ENCODE measurements at regions not wholly inside any gene's neighbourhood (a gene's known extent, or its start where the extent isn't known, plus 50 kb on each side); places are given as distances from the start of the nearest gene placed in this dataset.

DNA sequence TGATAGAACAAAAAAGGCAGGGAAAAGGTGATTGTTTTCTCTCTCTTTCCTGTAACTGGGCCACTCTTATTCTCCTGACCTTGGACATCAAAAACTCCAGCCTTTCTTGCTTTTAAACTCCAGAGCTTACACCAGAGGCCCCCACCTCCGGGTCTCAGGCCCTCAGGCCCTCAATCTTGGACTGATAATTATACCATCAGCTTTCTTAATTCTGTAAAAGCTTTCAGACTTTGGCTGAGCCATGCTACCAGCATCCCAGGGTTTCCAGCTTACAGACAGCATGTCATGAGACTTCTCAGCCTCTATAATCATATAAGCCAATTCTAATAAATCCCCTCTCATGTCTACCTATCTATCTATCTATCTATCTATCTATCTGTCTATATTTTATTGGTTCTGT is 137.7 kb downstream of the SNX18 start:
- Histone ChIP-seq H3K4me2 (ENCODE audit: low read length) (no peak overlapping the region), H3K27ac (ENCODE audit: low read depth, low read length) (no peak overlapping the region), H3K4me3 (replicated peaks in 1 of 2; ENCODE audit: low read depth in 1 of 2, low read length in 2 of 2) (no peak overlapping the region), H4K20me1 (ENCODE audit: insufficient read depth) (no peaks in the 10 kb centered on the region), H2AFZ (ENCODE audit: low read depth, low read length, poor library complexity, severe bottlenecking) (no peak overlapping the region), H3K9me3 (ENCODE audit: control insufficient read depth in 1 of 2, insufficient read depth in 1 of 2, low read depth in 1 of 2, low read length in 2 of 2) (no peaks in the 10 kb centered on the region), H3K79me2 (ENCODE audit: insufficient read depth, low read length) (no peaks in the 10 kb centered on the region), H3K36me3 (ENCODE audit: control insufficient read depth in 1 of 2, insufficient read depth in 2 of 2, low read length in 2 of 2) (no peaks in the 10 kb centered on the region), H3K4me1 (ENCODE audit: control insufficient read depth in 1 of 2, insufficient read depth in 2 of 2, low read length in 2 of 2) (no peaks in the 10 kb centered on the region), H3K27me3 (ENCODE audit: insufficient read depth, low read length) (no peaks in the 10 kb centered on the region), H3K9me2 (ENCODE audit: insufficient read depth) (no peaks in the 10 kb centered on the region), H3K9ac (ENCODE audit: low read length) (no peak overlapping the region)
- no peak for DNase-seq (ENCODE audit: low read depth, low spot score)
- intact Hi-C loops (cut with micrococcal nuclease): no loop called here
- ATAC-seq: no peak
- TF ChIP-seq ZFX (IDR thresholded peaks at IDR 0.05) (no peak), EZH2 (IDR thresholded peaks at IDR 0.05) (no peak), EGR1 (IDR thresholded peaks at IDR 0.05; ENCODE audit: low read depth) (no peak), TCF7L2 (IDR thresholded peaks at IDR 0.05; ENCODE audit: borderline replicate concordance, extremely low read depth, insufficient read depth, insufficient read length) (no peak), CBX3 (IDR thresholded peaks at IDR 0.05; ENCODE audit: low read depth) (no peak), JUND (IDR thresholded peaks at IDR 0.05) (no peak), CEBPB (IDR thresholded peaks at IDR 0.05; ENCODE audit: low read depth) (no peak), POLR2A (IDR thresholded peaks at IDR 0.05; ENCODE audit: borderline replicate concordance, extremely low read depth, insufficient read depth, insufficient read length) (no peak), EZH2phosphoT487 (IDR thresholded peaks at IDR 0.05; ENCODE audit: borderline replicate concordance) (no peak), RAD21 (IDR thresholded peaks at IDR 0.05; ENCODE audit: low read depth) (no peak), POLR2AphosphoS5 (IDR thresholded peaks at IDR 0.05; ENCODE audit: low read depth, low read length) (no peak), FOSL1 (IDR thresholded peaks at IDR 0.05; ENCODE audit: low read depth) (no peak), SP1 (IDR thresholded peaks at IDR 0.05; ENCODE audit: low read depth) (no peak), YY1 (IDR thresholded peaks at IDR 0.05; ENCODE audit: extremely low read depth, insufficient replicate concordance, low read depth, low read length) (no peak), SIN3A (IDR thresholded peaks at IDR 0.05; ENCODE audit: low read depth) (no peak), ZNF274 (IDR thresholded peaks at IDR 0.05; ENCODE audit: low read depth, low read length) (no peak)
- TF ChIP-seq, protein P1, sequence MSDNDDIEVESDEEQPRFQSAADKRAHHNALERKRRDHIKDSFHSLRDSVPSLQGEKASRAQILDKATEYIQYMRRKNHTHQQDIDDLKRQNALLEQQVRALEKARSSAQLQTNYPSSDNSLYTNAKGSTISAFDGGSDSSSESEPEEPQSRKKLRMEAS (IDR thresholded peaks at IDR 0.05): no peak
- TF ChIP-seq, protein P2, sequence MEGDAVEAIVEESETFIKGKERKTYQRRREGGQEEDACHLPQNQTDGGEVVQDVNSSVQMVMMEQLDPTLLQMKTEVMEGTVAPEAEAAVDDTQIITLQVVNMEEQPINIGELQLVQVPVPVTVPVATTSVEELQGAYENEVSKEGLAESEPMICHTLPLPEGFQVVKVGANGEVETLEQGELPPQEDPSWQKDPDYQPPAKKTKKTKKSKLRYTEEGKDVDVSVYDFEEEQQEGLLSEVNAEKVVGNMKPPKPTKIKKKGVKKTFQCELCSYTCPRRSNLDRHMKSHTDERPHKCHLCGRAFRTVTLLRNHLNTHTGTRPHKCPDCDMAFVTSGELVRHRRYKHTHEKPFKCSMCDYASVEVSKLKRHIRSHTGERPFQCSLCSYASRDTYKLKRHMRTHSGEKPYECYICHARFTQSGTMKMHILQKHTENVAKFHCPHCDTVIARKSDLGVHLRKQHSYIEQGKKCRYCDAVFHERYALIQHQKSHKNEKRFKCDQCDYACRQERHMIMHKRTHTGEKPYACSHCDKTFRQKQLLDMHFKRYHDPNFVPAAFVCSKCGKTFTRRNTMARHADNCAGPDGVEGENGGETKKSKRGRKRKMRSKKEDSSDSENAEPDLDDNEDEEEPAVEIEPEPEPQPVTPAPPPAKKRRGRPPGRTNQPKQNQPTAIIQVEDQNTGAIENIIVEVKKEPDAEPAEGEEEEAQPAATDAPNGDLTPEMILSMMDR (IDR thresholded peaks at IDR 0.05 in 2 of 3, conservative IDR thresholded peaks at IDR 0.05 in 1 of 3; ENCODE audit: borderline replicate concordance in 1 of 3, insufficient read depth in 1 of 3, low read depth in 2 of 3, low read length in 2 of 3): no peak
- TF ChIP-seq, protein P3, sequence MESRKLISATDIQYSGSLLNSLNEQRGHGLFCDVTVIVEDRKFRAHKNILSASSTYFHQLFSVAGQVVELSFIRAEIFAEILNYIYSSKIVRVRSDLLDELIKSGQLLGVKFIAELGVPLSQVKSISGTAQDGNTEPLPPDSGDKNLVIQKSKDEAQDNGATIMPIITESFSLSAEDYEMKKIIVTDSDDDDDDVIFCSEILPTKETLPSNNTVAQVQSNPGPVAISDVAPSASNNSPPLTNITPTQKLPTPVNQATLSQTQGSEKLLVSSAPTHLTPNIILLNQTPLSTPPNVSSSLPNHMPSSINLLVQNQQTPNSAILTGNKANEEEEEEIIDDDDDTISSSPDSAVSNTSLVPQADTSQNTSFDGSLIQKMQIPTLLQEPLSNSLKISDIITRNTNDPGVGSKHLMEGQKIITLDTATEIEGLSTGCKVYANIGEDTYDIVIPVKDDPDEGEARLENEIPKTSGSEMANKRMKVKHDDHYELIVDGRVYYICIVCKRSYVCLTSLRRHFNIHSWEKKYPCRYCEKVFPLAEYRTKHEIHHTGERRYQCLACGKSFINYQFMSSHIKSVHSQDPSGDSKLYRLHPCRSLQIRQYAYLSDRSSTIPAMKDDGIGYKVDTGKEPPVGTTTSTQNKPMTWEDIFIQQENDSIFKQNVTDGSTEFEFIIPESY (IDR thresholded peaks at IDR 0.05; ENCODE audit: extremely low read depth, insufficient replicate concordance, low read length): no peak
- TF ChIP-seq, protein P4, sequence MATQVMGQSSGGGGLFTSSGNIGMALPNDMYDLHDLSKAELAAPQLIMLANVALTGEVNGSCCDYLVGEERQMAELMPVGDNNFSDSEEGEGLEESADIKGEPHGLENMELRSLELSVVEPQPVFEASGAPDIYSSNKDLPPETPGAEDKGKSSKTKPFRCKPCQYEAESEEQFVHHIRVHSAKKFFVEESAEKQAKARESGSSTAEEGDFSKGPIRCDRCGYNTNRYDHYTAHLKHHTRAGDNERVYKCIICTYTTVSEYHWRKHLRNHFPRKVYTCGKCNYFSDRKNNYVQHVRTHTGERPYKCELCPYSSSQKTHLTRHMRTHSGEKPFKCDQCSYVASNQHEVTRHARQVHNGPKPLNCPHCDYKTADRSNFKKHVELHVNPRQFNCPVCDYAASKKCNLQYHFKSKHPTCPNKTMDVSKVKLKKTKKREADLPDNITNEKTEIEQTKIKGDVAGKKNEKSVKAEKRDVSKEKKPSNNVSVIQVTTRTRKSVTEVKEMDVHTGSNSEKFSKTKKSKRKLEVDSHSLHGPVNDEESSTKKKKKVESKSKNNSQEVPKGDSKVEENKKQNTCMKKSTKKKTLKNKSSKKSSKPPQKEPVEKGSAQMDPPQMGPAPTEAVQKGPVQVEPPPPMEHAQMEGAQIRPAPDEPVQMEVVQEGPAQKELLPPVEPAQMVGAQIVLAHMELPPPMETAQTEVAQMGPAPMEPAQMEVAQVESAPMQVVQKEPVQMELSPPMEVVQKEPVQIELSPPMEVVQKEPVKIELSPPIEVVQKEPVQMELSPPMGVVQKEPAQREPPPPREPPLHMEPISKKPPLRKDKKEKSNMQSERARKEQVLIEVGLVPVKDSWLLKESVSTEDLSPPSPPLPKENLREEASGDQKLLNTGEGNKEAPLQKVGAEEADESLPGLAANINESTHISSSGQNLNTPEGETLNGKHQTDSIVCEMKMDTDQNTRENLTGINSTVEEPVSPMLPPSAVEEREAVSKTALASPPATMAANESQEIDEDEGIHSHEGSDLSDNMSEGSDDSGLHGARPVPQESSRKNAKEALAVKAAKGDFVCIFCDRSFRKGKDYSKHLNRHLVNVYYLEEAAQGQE (IDR thresholded peaks at IDR 0.05; ENCODE audit: low read depth): no peak
- POLR2A ChIA-PET: no interaction called here
- CTCF ChIA-PET: no interaction called here
- RAD21 ChIA-PET (ENCODE audit: low non-redundant PET in 1 of 2, low total read pairs in 2 of 2, uncharacterized antibody in 2 of 2, unreplicated experiment in 2 of 2): interaction anchor here in 1 of 2 experiments (0.5 kb wide), 1 partner anchor 240 kb away, joined by 3 read pairs; no protein-coding TSS in a partner anchor
- BruUV-seq (replicated peaks): no TSS peak

Measured in HCT116 (cell line).